MM.1S (cell line): ENCODE measurements at regions not wholly inside any gene's neighbourhood (a gene's known extent, or its start where the extent isn't known, plus 50 kb on each side); places are given as distances from the start of the nearest gene placed in this dataset.

Source experiments
- DNase-seq: peaks from one replicate; pipeline ENCODE4 v3.0.0-alpha.2; 2015
- H2AFZ ChIP-seq: fragments of 300-600 bp; sonication (generic); 2 replicates; pipeline ENCODE4 v1.6.0; 2016; ENCODE audit warnings: antibody characterized with exemption, low read length
- H3F3A ChIP-seq: fragments of 300-600 bp; sonication (generic); 2 replicates; pipeline ENCODE4 v1.6.1; 2016; ENCODE audit warnings: mild to moderate bottlenecking, antibody characterized with exemption, low read length, moderate library complexity, mixed read lengths; ENCODE audit not compliant: insufficient read depth
- H3K27ac ChIP-seq: fragments of 300-600 bp; sonication (generic); 2 replicates; pipeline ENCODE4 v1.5.1; 2016; ENCODE audit warnings: mild to moderate bottlenecking, low read length
- H3K27me3 ChIP-seq: fragments of 300-600 bp; sonication (generic); replicated peaks from 2 replicates; pipeline ENCODE4 v1.6.0; 2016; ENCODE audit warnings: low read length; ENCODE audit not compliant: insufficient read depth
- H3K36me3 ChIP-seq: fragments of 300-600 bp; sonication (generic); replicated peaks from 2 replicates; pipeline ENCODE4 v1.6.1; 2016; ENCODE audit warnings: mild to moderate bottlenecking, low read length, mixed read lengths; ENCODE audit not compliant: insufficient read depth
- H3K4me1 ChIP-seq: fragments of 300-600 bp; sonication (generic); 2 replicates; pipeline ENCODE4 v1.6.1; 2016; ENCODE audit warnings: low read length, mixed read lengths
- H3K4me2 ChIP-seq: fragments of 300-600 bp; sonication (generic); 2 replicates; pipeline ENCODE4 v1.6.0; 2016; ENCODE audit warnings: low read depth, low read length
- H3K4me3 ChIP-seq: fragments of 300-600 bp; sonication (generic); 2 replicates; pipeline ENCODE4 v1.5.1; 2016; ENCODE audit warnings: low read length, mixed read lengths
- H3K79me2 ChIP-seq: fragments of 300-600 bp; sonication (generic); 2 replicates; pipeline ENCODE4 v1.6.1; 2016; ENCODE audit warnings: mixed run types, low read length, mixed read lengths
- H3K9ac ChIP-seq: fragments of 300-600 bp; sonication (generic); 2 replicates; pipeline ENCODE4 v1.6.1; 2016; ENCODE audit warnings: low read length, mixed read lengths
- H3K9me2 ChIP-seq: fragments of 300-600 bp; sonication (generic); replicated peaks from 2 replicates; pipeline ENCODE4 v1.6.1; 2016; ENCODE audit warnings: mild to moderate bottlenecking, low read length, mixed read lengths; ENCODE audit not compliant: insufficient read depth
- H3K9me3 ChIP-seq: fragments of 300-600 bp; sonication (generic); replicated peaks from 2 replicates; pipeline ENCODE4 v1.6.1; 2016; ENCODE audit warnings: mild to moderate bottlenecking, low read length, mixed read lengths; ENCODE audit not compliant: insufficient read depth
- H4K20me1 ChIP-seq: fragments of 300-600 bp; sonication (generic); 2 replicates; pipeline ENCODE4 v1.6.1; 2016; ENCODE audit warnings: mild to moderate bottlenecking, low read length, moderate library complexity, mixed read lengths; ENCODE audit not compliant: insufficient read depth
- EZH2 ChIP-seq: fragments of 300-600 bp; sonication (generic); optimal IDR thresholded peaks from 2 replicates; pipeline ENCODE3; 2017; ENCODE audit warnings: low read depth, mild to moderate bottlenecking, antibody characterized with exemption, low read length, mixed read lengths
- EZH2phosphoT487 ChIP-seq: fragments of 300-600 bp; sonication (generic); IDR thresholded peaks from 2 replicates; pipeline ENCODE4 v1.6.1; 2018; ENCODE audit warnings: antibody characterized with exemption, low read length
- TF ChIP-seq, protein P1 (sequence below): fragments of 300-600 bp; sonication (generic); IDR thresholded peaks from 2 replicates; pipeline ENCODE4 v1.5.1; 2016; ENCODE audit warnings: antibody characterized with exemption, low read length, mixed read lengths

DNA sequence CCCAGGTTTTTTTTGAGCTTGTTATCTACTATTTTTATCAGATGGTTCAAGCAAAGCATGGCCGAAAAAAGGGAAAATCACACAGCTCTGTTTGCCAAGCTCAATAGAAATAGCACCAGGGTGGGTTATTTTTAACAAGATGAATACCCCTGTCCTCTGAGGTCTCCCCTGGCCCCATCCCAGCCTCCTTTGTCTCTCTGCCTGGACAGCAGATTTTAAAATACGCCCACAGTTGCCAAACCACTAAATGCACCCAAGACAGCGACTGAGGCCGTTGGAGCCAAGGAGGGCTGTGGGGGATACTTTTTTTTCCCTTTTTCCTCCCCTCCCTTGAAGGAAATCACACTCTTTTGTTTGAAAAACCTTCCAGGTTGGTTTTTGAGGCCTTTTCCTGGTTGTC lies 106.6 kb downstream of the VEGFA start:
- Histone ChIP-seq H3K27me3 (no peaks in the 10 kb centered on the region), H3K9me3 (no peaks in the 10 kb centered on the region), H3K9ac (no peak overlapping the region), H3K27ac (no peak overlapping the region), H3K4me2 (no peak overlapping the region), H3K9me2 (no peaks in the 10 kb centered on the region), H2AFZ (no peak overlapping the region), H3F3A (no peaks in the 10 kb centered on the region), H4K20me1 (no peaks in the 10 kb centered on the region), H3K4me1 (no peaks in the 10 kb centered on the region), H3K79me2 (no peaks in the 10 kb centered on the region), H3K4me3 (no peak overlapping the region), H3K36me3 (no peaks in the 10 kb centered on the region)
- TF ChIP-seq, protein P1, sequence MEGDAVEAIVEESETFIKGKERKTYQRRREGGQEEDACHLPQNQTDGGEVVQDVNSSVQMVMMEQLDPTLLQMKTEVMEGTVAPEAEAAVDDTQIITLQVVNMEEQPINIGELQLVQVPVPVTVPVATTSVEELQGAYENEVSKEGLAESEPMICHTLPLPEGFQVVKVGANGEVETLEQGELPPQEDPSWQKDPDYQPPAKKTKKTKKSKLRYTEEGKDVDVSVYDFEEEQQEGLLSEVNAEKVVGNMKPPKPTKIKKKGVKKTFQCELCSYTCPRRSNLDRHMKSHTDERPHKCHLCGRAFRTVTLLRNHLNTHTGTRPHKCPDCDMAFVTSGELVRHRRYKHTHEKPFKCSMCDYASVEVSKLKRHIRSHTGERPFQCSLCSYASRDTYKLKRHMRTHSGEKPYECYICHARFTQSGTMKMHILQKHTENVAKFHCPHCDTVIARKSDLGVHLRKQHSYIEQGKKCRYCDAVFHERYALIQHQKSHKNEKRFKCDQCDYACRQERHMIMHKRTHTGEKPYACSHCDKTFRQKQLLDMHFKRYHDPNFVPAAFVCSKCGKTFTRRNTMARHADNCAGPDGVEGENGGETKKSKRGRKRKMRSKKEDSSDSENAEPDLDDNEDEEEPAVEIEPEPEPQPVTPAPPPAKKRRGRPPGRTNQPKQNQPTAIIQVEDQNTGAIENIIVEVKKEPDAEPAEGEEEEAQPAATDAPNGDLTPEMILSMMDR: no peak
- no peak for TF ChIP-seq EZH2phosphoT487
- no peak for TF ChIP-seq EZH2
- DNase-seq: no peak

DNA sequence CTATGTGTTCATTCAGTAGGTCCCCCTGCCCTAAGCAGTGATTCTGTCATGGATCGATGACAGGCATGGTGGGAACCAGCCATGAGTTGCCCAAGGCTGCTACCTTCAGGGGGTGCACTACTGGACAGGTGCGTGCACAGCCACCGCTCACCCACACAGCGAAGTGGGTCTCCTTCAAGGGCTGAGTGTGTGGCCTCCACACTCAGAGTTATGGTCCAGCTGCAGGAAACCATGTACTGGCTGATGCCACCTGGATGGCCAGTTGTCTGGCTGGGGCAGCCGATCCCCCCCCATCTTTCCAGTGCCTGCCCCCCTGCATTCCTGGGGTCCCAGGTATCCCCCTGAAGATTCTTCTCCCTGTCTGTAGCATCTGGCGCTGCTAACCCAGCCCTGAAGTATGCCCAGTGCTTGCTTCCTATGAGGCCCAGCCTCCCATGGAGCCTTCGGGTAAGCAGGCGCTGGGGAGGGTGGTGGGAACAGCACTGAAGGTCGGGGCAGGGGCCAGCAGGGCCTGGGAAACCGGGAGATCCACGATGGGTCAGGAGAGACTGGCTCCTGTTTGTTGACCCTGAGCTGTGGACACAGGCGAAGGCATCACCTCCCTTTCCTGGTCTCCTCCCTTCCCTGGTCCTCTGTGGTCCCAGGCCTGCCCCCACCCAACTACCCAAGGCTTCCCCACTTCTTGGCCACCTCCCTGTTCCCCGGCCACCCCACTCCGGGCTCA lies 106.0 kb downstream of the VEGFA start:
- no peak overlapping the region for H3K27ac ChIP-seq
- H3K4me1 ChIP-seq: no peaks in the 10 kb centered on the region
- no peaks in the 10 kb centered on the region for H4K20me1 ChIP-seq

DNA sequence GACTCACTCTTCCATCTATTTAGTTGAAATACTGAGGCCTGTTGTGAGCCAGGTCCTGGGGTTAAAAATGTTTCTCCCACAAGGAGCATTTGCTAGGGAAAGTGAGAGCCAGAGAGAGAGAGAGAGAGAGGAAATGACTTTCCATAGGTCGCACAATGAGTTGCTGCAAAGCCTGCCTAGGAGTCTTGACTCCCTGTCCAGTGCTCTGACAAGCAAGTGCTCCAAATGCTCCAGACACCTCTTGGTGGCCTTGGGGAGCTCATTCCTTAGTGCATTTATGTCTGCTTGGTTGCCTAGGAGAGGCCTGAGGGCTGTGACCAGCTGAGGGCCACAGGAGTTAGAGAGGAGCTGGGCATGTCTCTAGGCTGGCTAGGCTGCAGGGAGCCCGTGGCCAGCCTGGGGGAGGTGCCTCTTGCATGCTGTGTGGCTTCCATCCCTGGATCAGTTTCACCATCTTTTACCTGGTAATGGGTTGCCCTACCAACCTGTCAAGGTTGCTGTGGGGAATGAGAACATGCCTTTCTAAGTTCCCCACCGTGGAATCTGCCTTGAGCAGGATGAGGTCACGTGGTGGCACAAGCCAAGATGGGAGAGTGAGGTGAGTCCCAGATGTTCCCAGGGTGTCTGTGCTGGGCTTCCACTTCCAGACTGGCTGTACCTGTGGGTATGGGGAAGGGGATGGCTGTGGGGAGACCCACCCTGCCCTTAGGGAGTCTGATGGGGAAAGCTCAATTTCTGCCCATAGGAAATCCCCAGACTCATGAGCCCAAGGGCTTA lies 105.0 kb downstream of the VEGFA start:
- Histone ChIP-seq H2AFZ (no peak overlapping the region), H3K27ac (no peak overlapping the region), H3K4me1 (no peaks in the 10 kb centered on the region), H3K36me3 (no peaks in the 10 kb centered on the region), H3K27me3 (no peaks in the 10 kb centered on the region), H3K4me3 (no peak overlapping the region), H4K20me1 (no peaks in the 10 kb centered on the region), H3K9ac (no peak overlapping the region), H3F3A (no peaks in the 10 kb centered on the region), H3K9me2 (no peaks in the 10 kb centered on the region), H3K79me2 (no peaks in the 10 kb centered on the region), H3K9me3 (no peaks in the 10 kb centered on the region), H3K4me2 (no peak overlapping the region)
- DNase-seq: no peak
- TF ChIP-seq EZH2: no peak
- TF ChIP-seq, protein P1: no peak
- no peak for TF ChIP-seq EZH2phosphoT487

More for the DNA sequence above, 106.0 kb downstream of the VEGFA start:
- no peaks in the 10 kb centered on the region for H3K9me2 ChIP-seq
- no peak overlapping the region for H3K9ac ChIP-seq
- no peaks in the 10 kb centered on the region for H3K36me3 ChIP-seq
- no peaks in the 10 kb centered on the region for H3F3A ChIP-seq
- DNase-seq: no peak
- H3K27me3 ChIP-seq: no peaks in the 10 kb centered on the region
- no peak overlapping the region for H3K4me2 ChIP-seq
- no peaks in the 10 kb centered on the region for H3K9me3 ChIP-seq
- no peaks in the 10 kb centered on the region for H3K79me2 ChIP-seq
- TF ChIP-seq EZH2phosphoT487 (no peak), EZH2 (no peak)
- TF ChIP-seq, protein P1: no peak
- H3K4me3 ChIP-seq: no peak overlapping the region
- H2AFZ ChIP-seq: no peak overlapping the region
